ENCODE measurements at regions not wholly inside any gene's neighbourhood (a gene's known extent, or its start where the extent isn't known, plus 50 kb on each side); places are given as distances from the start of the nearest gene placed in this dataset.

DNA sequence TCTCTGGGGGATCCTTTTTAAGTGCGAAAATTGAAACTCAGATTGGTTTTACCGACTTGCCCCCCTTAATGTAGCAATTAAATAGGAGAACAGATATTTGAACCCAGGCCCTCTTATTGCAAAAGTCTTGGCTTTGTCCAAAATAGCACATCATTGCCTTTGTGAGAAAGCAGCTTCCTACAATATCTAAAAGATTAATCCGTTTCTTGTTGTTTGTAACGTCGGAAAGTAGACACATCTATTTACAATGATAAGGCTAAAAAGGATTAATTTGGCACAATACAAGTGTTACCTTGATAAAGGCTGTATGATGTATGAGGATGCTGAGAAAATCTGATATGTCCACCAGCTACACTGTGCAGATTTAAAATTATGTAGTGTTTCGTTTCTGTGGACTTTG, 108.7 kb upstream of the SLC10A2 start:
- TF ChIP-seq POLR2AphosphoS5 (IDR thresholded peaks at IDR 0.05): no peak
- TF ChIP-seq, protein P1, sequence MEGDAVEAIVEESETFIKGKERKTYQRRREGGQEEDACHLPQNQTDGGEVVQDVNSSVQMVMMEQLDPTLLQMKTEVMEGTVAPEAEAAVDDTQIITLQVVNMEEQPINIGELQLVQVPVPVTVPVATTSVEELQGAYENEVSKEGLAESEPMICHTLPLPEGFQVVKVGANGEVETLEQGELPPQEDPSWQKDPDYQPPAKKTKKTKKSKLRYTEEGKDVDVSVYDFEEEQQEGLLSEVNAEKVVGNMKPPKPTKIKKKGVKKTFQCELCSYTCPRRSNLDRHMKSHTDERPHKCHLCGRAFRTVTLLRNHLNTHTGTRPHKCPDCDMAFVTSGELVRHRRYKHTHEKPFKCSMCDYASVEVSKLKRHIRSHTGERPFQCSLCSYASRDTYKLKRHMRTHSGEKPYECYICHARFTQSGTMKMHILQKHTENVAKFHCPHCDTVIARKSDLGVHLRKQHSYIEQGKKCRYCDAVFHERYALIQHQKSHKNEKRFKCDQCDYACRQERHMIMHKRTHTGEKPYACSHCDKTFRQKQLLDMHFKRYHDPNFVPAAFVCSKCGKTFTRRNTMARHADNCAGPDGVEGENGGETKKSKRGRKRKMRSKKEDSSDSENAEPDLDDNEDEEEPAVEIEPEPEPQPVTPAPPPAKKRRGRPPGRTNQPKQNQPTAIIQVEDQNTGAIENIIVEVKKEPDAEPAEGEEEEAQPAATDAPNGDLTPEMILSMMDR (IDR thresholded peaks at IDR 0.05): no peak
- TF ChIP-seq EP300 (IDR thresholded peaks at IDR 0.05): no peak
